HL-60 (cell line): ENCODE measurements at regions not wholly inside any gene's neighbourhood (a gene's known extent, or its start where the extent isn't known, plus 50 kb on each side); places are given as distances from the start of the nearest gene placed in this dataset.

Experiments
- DNase-seq, 2 experiments: peaks; one replicate each; pipeline ENCODE4 v3.0.0-alpha.2; 2010 to 2020; ENCODE audit warnings: low read depth in 1 of 2, low spot score in 1 of 2
- H3K27ac ChIP-seq: fragments of 250-450 bp; sonication (Bioruptor Pico); replicated peaks from 2 replicates; pipeline ENCODE4 v1.5.1; 2020; ENCODE audit warnings: mild to moderate bottlenecking, moderate library complexity
- H3K27me3 ChIP-seq: fragments of 250-450 bp; sonication (Bioruptor Pico); 2 replicates; pipeline ENCODE4 v1.5.1; 2021; ENCODE audit warnings: mild to moderate bottlenecking, moderate library complexity; ENCODE audit not compliant: insufficient read depth, poor library complexity, severe bottlenecking
- H3K4me3 ChIP-seq: replicated peaks from 2 replicates; pipeline ENCODE4 v1.5.1; 2011; ENCODE audit warnings: mild to moderate bottlenecking, control low read depth, low read length; ENCODE audit not compliant: insufficient read depth
- GABPA ChIP-seq: IDR thresholded peaks from 2 replicates; pipeline ENCODE4 v1.6.1; 2012; ENCODE audit warnings: low read depth
- POLR2AphosphoS5 ChIP-seq: IDR thresholded peaks from 2 replicates; pipeline ENCODE4 v1.6.1; 2012; ENCODE audit warnings: low read depth
- REST ChIP-seq: IDR thresholded peaks from 2 replicates; pipeline ENCODE4 v1.6.1; 2012; ENCODE audit warnings: low read depth; ENCODE audit not compliant: insufficient replicate concordance
- SPI1 ChIP-seq: IDR thresholded peaks from 2 replicates; pipeline ENCODE4 v1.6.1; 2012; ENCODE audit warnings: low read depth, mild to moderate bottlenecking, borderline replicate concordance
- TF ChIP-seq, protein P1 (sequence below): IDR thresholded peaks from one replicate; pipeline ENCODE4 v1.5.1; 2011; ENCODE audit warnings: low read length, control low read depth, inconsistent platforms; ENCODE audit not compliant: insufficient read depth

DNA sequence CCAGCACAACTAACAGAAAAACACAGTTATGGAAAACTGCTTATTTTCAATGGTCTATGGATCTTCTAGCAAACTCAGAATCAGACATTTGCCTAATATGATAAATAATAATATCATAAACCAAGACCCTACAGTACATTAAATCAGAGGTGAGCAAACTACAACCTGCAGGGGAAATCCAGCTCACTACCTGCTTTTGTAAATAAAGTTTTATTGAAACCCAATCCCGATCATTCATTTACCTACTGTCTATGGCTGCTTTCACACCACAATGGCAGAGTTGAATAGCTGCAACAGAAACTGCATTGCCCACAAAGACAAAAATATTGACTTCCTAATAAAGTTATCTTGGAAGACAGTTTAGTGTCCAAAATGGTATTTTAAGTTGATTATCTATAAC is 108.5 kb downstream of the ELAPOR2 start:
- no peak overlapping the region for H3K27ac ChIP-seq
- H3K4me3 ChIP-seq: no peak overlapping the region
- no peak for DNase-seq
- TF ChIP-seq GABPA (no peak), POLR2AphosphoS5 (no peak)
- no peaks in the 10 kb centered on the region for H3K27me3 ChIP-seq

DNA sequence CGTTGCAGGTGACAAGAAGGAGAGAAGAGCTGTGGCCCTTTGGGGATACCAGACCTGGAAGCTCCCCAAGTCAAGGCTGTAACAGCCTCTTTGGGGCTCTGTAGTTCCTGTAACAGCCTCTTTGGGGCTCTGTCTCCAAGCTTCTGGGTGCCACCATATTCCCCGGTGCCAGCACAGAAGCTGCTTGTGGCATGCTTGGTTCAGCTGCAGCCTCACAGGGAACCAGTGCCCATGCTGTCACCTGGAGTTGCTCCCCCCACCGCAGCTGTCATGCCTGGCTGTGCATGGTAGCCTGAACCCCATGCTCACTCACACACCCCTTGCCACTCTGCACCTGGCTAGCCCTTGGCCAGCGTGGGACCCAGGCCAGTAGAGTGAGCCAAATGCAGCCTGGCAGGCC is 109.1 kb downstream of the ELAPOR2 start:
- H3K27ac ChIP-seq: no peak overlapping the region
- H3K27me3 ChIP-seq: no peaks in the 10 kb centered on the region
- no peak for DNase-seq
- no peak overlapping the region for H3K4me3 ChIP-seq
- TF ChIP-seq POLR2AphosphoS5: no peak
- TF ChIP-seq, protein P1, sequence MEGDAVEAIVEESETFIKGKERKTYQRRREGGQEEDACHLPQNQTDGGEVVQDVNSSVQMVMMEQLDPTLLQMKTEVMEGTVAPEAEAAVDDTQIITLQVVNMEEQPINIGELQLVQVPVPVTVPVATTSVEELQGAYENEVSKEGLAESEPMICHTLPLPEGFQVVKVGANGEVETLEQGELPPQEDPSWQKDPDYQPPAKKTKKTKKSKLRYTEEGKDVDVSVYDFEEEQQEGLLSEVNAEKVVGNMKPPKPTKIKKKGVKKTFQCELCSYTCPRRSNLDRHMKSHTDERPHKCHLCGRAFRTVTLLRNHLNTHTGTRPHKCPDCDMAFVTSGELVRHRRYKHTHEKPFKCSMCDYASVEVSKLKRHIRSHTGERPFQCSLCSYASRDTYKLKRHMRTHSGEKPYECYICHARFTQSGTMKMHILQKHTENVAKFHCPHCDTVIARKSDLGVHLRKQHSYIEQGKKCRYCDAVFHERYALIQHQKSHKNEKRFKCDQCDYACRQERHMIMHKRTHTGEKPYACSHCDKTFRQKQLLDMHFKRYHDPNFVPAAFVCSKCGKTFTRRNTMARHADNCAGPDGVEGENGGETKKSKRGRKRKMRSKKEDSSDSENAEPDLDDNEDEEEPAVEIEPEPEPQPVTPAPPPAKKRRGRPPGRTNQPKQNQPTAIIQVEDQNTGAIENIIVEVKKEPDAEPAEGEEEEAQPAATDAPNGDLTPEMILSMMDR: no peak
- no peak for TF ChIP-seq GABPA
- no peak for TF ChIP-seq REST
- no peak for TF ChIP-seq SPI1

DNA sequence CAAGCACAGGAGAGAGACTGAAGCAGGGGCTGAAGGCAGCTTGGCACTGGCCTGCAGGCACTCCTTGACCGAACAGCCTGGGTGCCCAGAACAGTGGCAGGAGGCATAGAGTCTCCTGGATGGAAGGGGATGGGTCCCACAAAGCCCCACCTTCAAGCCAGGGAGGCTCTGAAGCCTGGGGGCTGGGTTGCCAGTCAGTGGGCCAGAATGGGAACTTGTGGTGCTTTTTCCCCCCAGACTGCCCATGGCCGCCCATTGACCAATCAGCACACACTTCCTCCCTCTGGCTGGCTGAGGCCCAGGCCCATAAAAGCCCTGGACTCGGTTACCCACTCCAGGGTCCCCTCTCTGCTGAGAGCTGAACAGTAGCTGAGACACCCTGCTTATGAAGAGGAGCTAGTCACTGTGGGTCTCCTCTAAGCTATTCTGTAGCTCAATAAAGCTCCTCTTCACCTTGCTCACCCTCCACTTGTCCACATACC is 109.6 kb downstream of the ELAPOR2 start:
- Histone ChIP-seq H3K4me3 (no peak overlapping the region), H3K27ac (no peak overlapping the region), H3K27me3 (no peaks in the 10 kb centered on the region)
- TF ChIP-seq, protein P1: no peak
- TF ChIP-seq SPI1: no peak
- TF ChIP-seq REST: no peak
- no peak for TF ChIP-seq GABPA
- no peak for TF ChIP-seq POLR2AphosphoS5
- no peak for DNase-seq

DNA sequence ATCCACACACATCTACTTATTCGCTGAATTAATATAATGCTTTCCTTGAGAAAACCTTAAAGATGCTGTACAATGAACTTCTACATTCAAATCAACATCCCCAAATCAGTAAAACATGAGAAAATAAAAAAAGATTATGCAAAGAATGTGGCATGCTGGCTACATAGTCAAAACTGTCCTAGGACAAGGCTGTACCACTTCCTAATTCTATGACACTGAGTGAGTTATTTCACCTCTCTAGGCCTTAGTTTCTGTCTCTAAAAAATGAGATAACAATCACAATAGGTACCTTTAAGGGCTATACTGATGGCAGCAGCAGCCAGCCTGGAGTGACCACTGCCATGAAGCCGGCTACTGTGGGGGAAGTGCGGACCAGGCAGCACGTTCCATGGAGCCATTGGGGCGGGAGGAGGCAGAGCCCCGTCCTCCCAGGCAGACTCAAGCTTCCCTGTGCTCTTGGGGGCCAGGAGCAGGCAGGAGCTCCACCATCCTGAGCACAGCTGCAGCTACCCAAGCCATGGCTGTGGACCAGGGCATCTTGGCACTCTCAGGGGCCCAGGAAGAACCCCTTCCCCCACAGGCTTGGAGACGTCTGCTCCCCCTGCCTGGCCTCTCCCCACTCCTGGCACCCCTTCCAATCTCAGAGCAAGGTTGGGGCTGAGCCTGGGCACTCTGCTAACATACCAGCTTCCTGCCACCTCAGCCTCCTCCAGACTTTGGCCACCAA is 110.2 kb downstream of the ELAPOR2 start:
- Histone ChIP-seq H3K4me3 (no peak overlapping the region), H3K27ac (no peak overlapping the region), H3K27me3 (no peaks in the 10 kb centered on the region)
- no peak for DNase-seq
- TF ChIP-seq POLR2AphosphoS5 (no peak), SPI1 (no peak), GABPA (no peak), REST (no peak)
- TF ChIP-seq, protein P1: no peak
